Mesenchymal stem cell (in vitro differentiated cells and primary cell): ENCODE measurements at regions not wholly inside any gene's neighbourhood (a gene's known extent, or its start where the extent isn't known, plus 50 kb on each side); places are given as distances from the start of the nearest gene placed in this dataset.

ENCODE experiments used
- DNase-seq: peaks from one replicate; pipeline ENCODE4 v3.0.0-alpha.2; 2013
- H2AFZ ChIP-seq: one replicate; pipeline ENCODE4 v1.6.1; 2013; ENCODE audit warnings: low read depth, mild to moderate bottlenecking, control low read depth, inconsistent platforms, low read length, moderate library complexity
- H2AK5ac ChIP-seq: 2 replicates; pipeline ENCODE4 v1.6.1; 2013; ENCODE audit warnings: low read length, moderate library complexity, mild to moderate bottlenecking, inconsistent platforms; ENCODE audit not compliant: severe bottlenecking
- H2BK120ac ChIP-seq: one replicate; pipeline ENCODE4 v1.6.1; 2013; ENCODE audit warnings: low read depth, mild to moderate bottlenecking, inconsistent platforms, low read length, moderate library complexity
- H2BK12ac ChIP-seq, 2 experiments: one replicate each; pipeline ENCODE4 v1.6.1; 2013; ENCODE audit warnings: inconsistent platforms in 2 of 2, low read length in 2 of 2, mild to moderate bottlenecking in 2 of 2, moderate library complexity in 2 of 2, control low read depth in 1 of 2
- H2BK15ac ChIP-seq: one replicate; pipeline ENCODE4 v1.6.1; 2013; ENCODE audit warnings: mild to moderate bottlenecking, low read depth, inconsistent platforms; ENCODE audit not compliant: poor library complexity, severe bottlenecking
- H2BK5ac ChIP-seq: 2 replicates; pipeline ENCODE4 v1.6.1; 2013; ENCODE audit warnings: low read depth, mild to moderate bottlenecking, low read length, control low read depth, inconsistent platforms; ENCODE audit not compliant: poor library complexity, severe bottlenecking
- H3K14ac ChIP-seq, 2 experiments: one replicate each; pipeline ENCODE4 v1.6.1; 2013; ENCODE audit warnings: inconsistent platforms in 2 of 2, low read length in 2 of 2, control low read depth in 1 of 2, mild to moderate bottlenecking in 1 of 2, moderate library complexity in 1 of 2
- H3K18ac ChIP-seq, 2 experiments: one replicate each; pipeline ENCODE4 v1.6.1; 2013; ENCODE audit warnings: inconsistent platforms in 2 of 2, low read length in 2 of 2, control low read depth in 1 of 2, low read depth in 1 of 2, mild to moderate bottlenecking in 1 of 2
- H3K23ac ChIP-seq, 2 experiments: one replicate each; pipeline ENCODE4 v1.6.1; 2013; ENCODE audit warnings: inconsistent platforms in 2 of 2, low read length in 2 of 2, mild to moderate bottlenecking in 2 of 2, moderate library complexity in 2 of 2, control low read depth in 1 of 2
- H3K27ac ChIP-seq: 2 replicates; pipeline ENCODE4 v1.5.1; 2013; ENCODE audit warnings: mild to moderate bottlenecking, moderate library complexity, low read length, control low read depth, inconsistent platforms; ENCODE audit not compliant: poor library complexity, severe bottlenecking
- H3K27me3 ChIP-seq, 2 experiments: 2 replicates each; pipeline versions ENCODE4 v1.6.1 to v1.7.0; 2013; ENCODE audit warnings: low read length in 2 of 2, mild to moderate bottlenecking in 2 of 2, moderate library complexity in 2 of 2, control low read depth in 1 of 2, inconsistent platforms in 1 of 2; ENCODE audit not compliant: control insufficient read depth in 1 of 2, insufficient read depth in 1 of 2
- H3K36me3 ChIP-seq, 2 experiments: 2 replicates each; pipeline versions ENCODE4 v1.6.1 to v1.7.0; 2013; ENCODE audit warnings: low read length in 2 of 2, control low read depth in 1 of 2, inconsistent platforms in 1 of 2, low read depth in 1 of 2, mild to moderate bottlenecking in 1 of 2; ENCODE audit not compliant: insufficient read depth in 2 of 2, control insufficient read depth in 1 of 2
- H3K4ac ChIP-seq, 2 experiments: one replicate each; pipeline ENCODE4 v1.6.1; 2013; ENCODE audit warnings: inconsistent platforms in 2 of 2, low read length in 2 of 2, mild to moderate bottlenecking in 2 of 2, moderate library complexity in 2 of 2, control low read depth in 1 of 2, low read depth in 1 of 2
- H3K4me1 ChIP-seq: 2 replicates; pipeline ENCODE4 v1.6.1; 2013; ENCODE audit warnings: low read depth, low read length, control low read depth; ENCODE audit not compliant: control insufficient read depth, insufficient read depth
- H3K4me2 ChIP-seq: 2 replicates; pipeline ENCODE4 v1.6.1; 2013; ENCODE audit warnings: low read length, mild to moderate bottlenecking, inconsistent platforms; ENCODE audit not compliant: poor library complexity, severe bottlenecking
- H3K4me3 ChIP-seq, 2 experiments: 2 replicates each; pipeline versions ENCODE4 v1.5.1 to v1.7.0; 2013; ENCODE audit warnings: low read length in 2 of 2, mild to moderate bottlenecking in 2 of 2, control low read depth in 1 of 2, low read depth in 1 of 2; ENCODE audit not compliant: insufficient read depth in 1 of 2
- H3K79me1 ChIP-seq: replicated peaks from 2 replicates; pipeline ENCODE4 v1.6.1; 2013; ENCODE audit warnings: mild to moderate bottlenecking, control low read depth, low read length, inconsistent platforms; ENCODE audit not compliant: poor library complexity, severe bottlenecking
- H3K9ac ChIP-seq: 2 replicates; pipeline ENCODE4 v1.7.0; 2013; ENCODE audit warnings: mild to moderate bottlenecking, low read length, moderate library complexity
- H3K9me3 ChIP-seq: 2 replicates; pipeline ENCODE4 v1.7.0; 2013; ENCODE audit warnings: mild to moderate bottlenecking, low read length; ENCODE audit not compliant: control insufficient read depth
- H4K8ac ChIP-seq: one replicate; pipeline ENCODE4 v1.6.1; 2013; ENCODE audit warnings: inconsistent platforms, mild to moderate bottlenecking, low read length, moderate library complexity
- H4K91ac ChIP-seq: one replicate; pipeline ENCODE4 v1.6.1; 2013; ENCODE audit warnings: mild to moderate bottlenecking, low read length, inconsistent platforms
- WGBS: methylation state at CpG from one replicate; pipeline ENCODE4 v1.1.7; 2013; ENCODE audit warnings: mixed read lengths; 5-methylcytosine and 5-hydroxymethylcytosine counted together

DNA sequence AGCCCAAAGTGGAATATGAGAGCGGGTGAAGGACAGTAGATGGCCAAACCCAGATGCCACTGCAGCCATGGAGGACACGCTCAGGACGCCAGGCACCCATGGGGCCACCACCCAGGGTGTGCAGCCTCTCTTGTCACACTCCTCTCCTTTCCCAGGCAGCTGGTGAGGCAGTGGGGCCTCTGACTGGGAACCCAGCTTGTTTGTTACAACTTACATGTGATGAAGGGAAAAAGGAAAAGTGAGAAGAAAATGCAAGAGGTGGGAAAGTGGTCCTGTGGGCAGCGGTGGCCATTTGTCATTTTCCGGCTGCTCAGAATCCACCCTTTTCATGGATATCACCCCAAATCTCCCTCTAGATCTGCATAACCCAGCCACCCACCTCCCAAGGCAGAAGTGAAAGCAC is 62.7 kb upstream of the UNC5A start:
- no peak overlapping the region for H3K9ac ChIP-seq
- no peak overlapping the region for H3K4me2 ChIP-seq
- no peak overlapping the region for H3K4ac ChIP-seq
- no peak overlapping the region for H3K14ac ChIP-seq
- H3K4me1 ChIP-seq: peaks cover 15% of the 10 kb centered on the region
- no peak overlapping the region for H2BK15ac ChIP-seq
- H2BK120ac ChIP-seq: no peak overlapping the region
- H3K4me3 ChIP-seq: no peak overlapping the region
- peaks cover 57 to 95% of the 10 kb centered on the region in 2 experiments for H3K27me3 ChIP-seq
- no peak overlapping the region for H2AFZ ChIP-seq
- H4K91ac ChIP-seq: no peak overlapping the region
- H2BK12ac ChIP-seq: no peak overlapping the region
- H3K27ac ChIP-seq: no peak overlapping the region
- no peaks in the 10 kb centered on the region for H3K79me1 ChIP-seq
- H3K18ac ChIP-seq: no peak overlapping the region
- H2BK5ac ChIP-seq: no peak overlapping the region
- H4K8ac ChIP-seq: no peak overlapping the region
- DNase-seq: no peak
- peaks cover 3% of the 10 kb centered on the region for H3K9me3 ChIP-seq
- no peak overlapping the region for H3K23ac ChIP-seq
- H2AK5ac ChIP-seq: no peak overlapping the region
- 80% methylated on average over 5 of the region's 5 CpGs for WGBS
- no peaks in the 10 kb centered on the region for H3K36me3 ChIP-seq

GRCh38 chr5:176748073-176748966 is 62.0 kb upstream of the UNC5A start:
- Histone ChIP-seq H3K23ac (no peak overlapping the region), H2AK5ac (no peak overlapping the region), H3K4me3 (no peak overlapping the region), H2AFZ (no peak overlapping the region), H3K4me2 (no peak overlapping the region), H4K8ac (no peak overlapping the region), H2BK15ac (no peak overlapping the region), H3K4me1 (peaks cover 11% of the 10 kb centered on the region), H4K91ac (no peak overlapping the region), H3K36me3 (no peaks in the 10 kb centered on the region), H2BK5ac (no peak overlapping the region), H3K9me3 (peaks cover 3% of the 10 kb centered on the region), H3K18ac (no peak overlapping the region), H3K14ac (no peak overlapping the region), H3K27ac (no peak overlapping the region), H2BK12ac (no peak overlapping the region), H3K9ac (no peak overlapping the region), H2BK120ac (no peak overlapping the region), H3K4ac (no peak overlapping the region), H3K27me3 (peaks cover 50 to 92% of the 10 kb centered on the region in 2 experiments), H3K79me1 (no peaks in the 10 kb centered on the region)
- DNase-seq: no peak
- WGBS: 88% methylated on average over 20 of the region's 24 CpGs

GRCh38 chr5:176748967-176749935 is 61.1 kb upstream of the UNC5A start:
- Histone ChIP-seq H3K4me1 (peaks cover 3% of the 10 kb centered on the region), H2AK5ac (no peak overlapping the region)
- WGBS: 75% methylated on average over 21 of the region's 21 CpGs

DNA sequence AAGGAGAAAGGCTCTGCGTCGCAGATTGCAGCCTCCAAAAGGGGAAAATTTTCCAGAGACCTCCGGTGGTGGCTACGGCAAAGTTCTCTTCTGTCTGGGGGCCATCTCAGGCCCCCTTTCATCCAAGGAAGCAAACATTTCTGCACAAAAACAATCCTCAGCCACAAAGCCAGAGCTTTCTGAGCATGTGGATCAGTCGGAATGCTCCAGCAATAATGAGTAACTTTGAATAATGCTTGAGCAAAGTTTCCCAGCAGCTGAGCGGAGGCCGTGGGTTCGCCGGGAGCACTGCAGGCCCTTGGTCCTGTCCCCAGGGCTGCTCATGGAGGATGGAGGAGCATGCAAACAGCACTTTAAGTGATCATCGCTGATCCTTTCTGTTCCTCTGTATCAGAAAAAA is 60.2 kb upstream of the UNC5A start:
- no peaks in the 10 kb centered on the region for H3K79me1 ChIP-seq
- H3K9ac ChIP-seq: no peak overlapping the region
- H3K14ac ChIP-seq: no peak overlapping the region
- H2BK15ac ChIP-seq: no peak overlapping the region
- H3K4me3 ChIP-seq: no peak overlapping the region
- H4K8ac ChIP-seq: no peak overlapping the region
- peaks cover 6% of the 10 kb centered on the region for H3K9me3 ChIP-seq
- no peak overlapping the region for H3K23ac ChIP-seq
- H3K4ac ChIP-seq: no peak overlapping the region
- no peak overlapping the region for H4K91ac ChIP-seq
- H3K36me3 ChIP-seq: no peaks in the 10 kb centered on the region
- H2AK5ac ChIP-seq: no peak overlapping the region
- H3K4me1 ChIP-seq: peaks cover 2% of the 10 kb centered on the region
- WGBS: 90% methylated on average over 10 of the region's 10 CpGs
- no peak overlapping the region for H2AFZ ChIP-seq
- H2BK120ac ChIP-seq: no peak overlapping the region
- no peak overlapping the region for H2BK5ac ChIP-seq
- no peak overlapping the region for H3K18ac ChIP-seq
- DNase-seq: no peak
- H3K27ac ChIP-seq: no peak overlapping the region
- peaks cover 37 to 74% of the 10 kb centered on the region in 2 experiments for H3K27me3 ChIP-seq
- no peak overlapping the region for H2BK12ac ChIP-seq
- H3K4me2 ChIP-seq: no peak overlapping the region

More at GRCh38 chr5:176748967-176749935, 61.1 kb upstream of the UNC5A start:
- Histone ChIP-seq H3K9ac (no peak overlapping the region), H3K23ac (no peak overlapping the region), H3K79me1 (no peaks in the 10 kb centered on the region), H3K14ac (no peak overlapping the region), H4K8ac (no peak overlapping the region), H4K91ac (no peak overlapping the region), H2BK12ac (no peak overlapping the region), H2AFZ (no peak overlapping the region), H3K9me3 (peaks cover 3% of the 10 kb centered on the region), H3K4me3 (no peak overlapping the region), H3K18ac (no peak overlapping the region), H3K27ac (no peak overlapping the region), H3K4me2 (no peak overlapping the region), H2BK15ac (no peak overlapping the region), H3K4ac (no peak overlapping the region), H3K36me3 (no peaks in the 10 kb centered on the region), H3K27me3 (peaks cover 41 to 83% of the 10 kb centered on the region in 2 experiments), H2BK5ac (no peak overlapping the region), H2BK120ac (no peak overlapping the region)
- no peak for DNase-seq
